Mesothelial cell of epicardium (in vitro differentiated cells): ENCODE measurements at regions not wholly inside any gene's neighbourhood (a gene's known extent, or its start where the extent isn't known, plus 50 kb on each side); places are given as distances from the start of the nearest gene placed in this dataset.

ENCODE experiments used
- DNase-seq, 2 experiments: peaks; one replicate each; pipeline ENCODE4 v3.0.0; 2021; ENCODE audit warnings: low spot score in 2 of 2; ENCODE audit not compliant: unreplicated experiment in 2 of 2
- H3K27ac Mint-ChIP-seq: 2 replicates; pipeline ENCODE4 v1.8.0; 2021; ENCODE audit warnings: mixed read lengths
- H3K27me3 Mint-ChIP-seq: 2 replicates; pipeline ENCODE4 v1.8.0; 2021; ENCODE audit warnings: low read depth, mixed read lengths
- H3K36me3 Mint-ChIP-seq: 2 replicates; pipeline ENCODE4 v1.8.0; 2021; ENCODE audit warnings: mixed read lengths
- H3K4me1 Mint-ChIP-seq: 2 replicates; pipeline ENCODE4 v1.8.0; 2021; ENCODE audit warnings: mixed read lengths
- H3K4me3 Mint-ChIP-seq: 2 replicates; pipeline ENCODE4 v1.8.0; 2021; ENCODE audit warnings: mild to moderate bottlenecking, moderate library complexity, mixed read lengths
- H3K9me3 Mint-ChIP-seq: 2 replicates; pipeline ENCODE4 v1.8.0; 2021; ENCODE audit warnings: mixed read lengths
- TF ChIP-seq, protein P1 (sequence below): fragments of 200-600 bp; sonication (generic); IDR thresholded peaks from one replicate; pipeline ENCODE4 v1.5.0; 2021; ENCODE audit warnings: antibody characterized with exemption; ENCODE audit not compliant: unreplicated experiment

- Mint-ChIP-seq H3K4me3 (no peak overlapping the region), H3K9me3 (no peaks in the 10 kb centered on the region), H3K27ac (no peak overlapping the region), H3K36me3 (no peaks in the 10 kb centered on the region), H3K4me1 (no peaks in the 10 kb centered on the region), H3K27me3 (peaks cover 8% of the 10 kb centered on the region)
- TF ChIP-seq, protein P1, sequence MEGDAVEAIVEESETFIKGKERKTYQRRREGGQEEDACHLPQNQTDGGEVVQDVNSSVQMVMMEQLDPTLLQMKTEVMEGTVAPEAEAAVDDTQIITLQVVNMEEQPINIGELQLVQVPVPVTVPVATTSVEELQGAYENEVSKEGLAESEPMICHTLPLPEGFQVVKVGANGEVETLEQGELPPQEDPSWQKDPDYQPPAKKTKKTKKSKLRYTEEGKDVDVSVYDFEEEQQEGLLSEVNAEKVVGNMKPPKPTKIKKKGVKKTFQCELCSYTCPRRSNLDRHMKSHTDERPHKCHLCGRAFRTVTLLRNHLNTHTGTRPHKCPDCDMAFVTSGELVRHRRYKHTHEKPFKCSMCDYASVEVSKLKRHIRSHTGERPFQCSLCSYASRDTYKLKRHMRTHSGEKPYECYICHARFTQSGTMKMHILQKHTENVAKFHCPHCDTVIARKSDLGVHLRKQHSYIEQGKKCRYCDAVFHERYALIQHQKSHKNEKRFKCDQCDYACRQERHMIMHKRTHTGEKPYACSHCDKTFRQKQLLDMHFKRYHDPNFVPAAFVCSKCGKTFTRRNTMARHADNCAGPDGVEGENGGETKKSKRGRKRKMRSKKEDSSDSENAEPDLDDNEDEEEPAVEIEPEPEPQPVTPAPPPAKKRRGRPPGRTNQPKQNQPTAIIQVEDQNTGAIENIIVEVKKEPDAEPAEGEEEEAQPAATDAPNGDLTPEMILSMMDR: no peak
- DNase-seq: no peak
Measured at GRCh38 chr10:6782378-6782777, 202.3 kb upstream of the PRKCQ start.

DNA sequence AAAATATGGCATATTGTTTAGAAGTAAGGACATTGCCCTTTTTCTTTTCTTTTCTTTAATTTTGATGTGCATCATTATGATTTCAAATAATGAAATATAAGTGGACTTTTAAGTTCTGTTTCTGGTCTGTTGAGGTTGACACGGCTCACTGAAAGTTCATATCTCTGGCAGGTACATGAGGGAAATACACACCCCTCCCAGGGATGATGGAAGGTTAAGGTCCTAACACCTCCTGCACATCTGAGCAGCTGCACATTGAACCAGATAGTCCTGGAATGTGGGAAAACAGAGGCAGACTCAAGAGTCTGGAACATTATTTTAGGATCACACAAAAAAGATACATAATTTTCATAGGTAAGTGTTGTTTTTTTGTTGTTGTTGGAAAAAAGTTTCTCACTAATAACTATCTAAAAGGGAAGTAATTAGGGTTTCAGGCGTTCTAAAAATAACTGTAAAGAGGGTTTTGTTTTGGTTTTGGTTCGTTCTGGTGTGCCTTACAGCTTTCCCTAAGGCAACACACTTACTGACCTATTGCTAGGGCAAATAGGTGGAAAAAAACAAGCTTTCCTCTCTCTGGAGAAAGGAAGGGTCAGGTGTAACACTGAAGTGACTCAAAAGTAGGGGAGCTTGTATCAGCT is 201.2 kb upstream of the PRKCQ start:
- peaks cover 8% of the 10 kb centered on the region for H3K27me3 Mint-ChIP-seq
- TF ChIP-seq, protein P1: no peak
- no peaks in the 10 kb centered on the region for H3K4me1 Mint-ChIP-seq
- H3K36me3 Mint-ChIP-seq: no peaks in the 10 kb centered on the region
- no peak overlapping the region for H3K4me3 Mint-ChIP-seq
- no peak for DNase-seq
- no peaks in the 10 kb centered on the region for H3K9me3 Mint-ChIP-seq
- no peak overlapping the region for H3K27ac Mint-ChIP-seq

DNA sequence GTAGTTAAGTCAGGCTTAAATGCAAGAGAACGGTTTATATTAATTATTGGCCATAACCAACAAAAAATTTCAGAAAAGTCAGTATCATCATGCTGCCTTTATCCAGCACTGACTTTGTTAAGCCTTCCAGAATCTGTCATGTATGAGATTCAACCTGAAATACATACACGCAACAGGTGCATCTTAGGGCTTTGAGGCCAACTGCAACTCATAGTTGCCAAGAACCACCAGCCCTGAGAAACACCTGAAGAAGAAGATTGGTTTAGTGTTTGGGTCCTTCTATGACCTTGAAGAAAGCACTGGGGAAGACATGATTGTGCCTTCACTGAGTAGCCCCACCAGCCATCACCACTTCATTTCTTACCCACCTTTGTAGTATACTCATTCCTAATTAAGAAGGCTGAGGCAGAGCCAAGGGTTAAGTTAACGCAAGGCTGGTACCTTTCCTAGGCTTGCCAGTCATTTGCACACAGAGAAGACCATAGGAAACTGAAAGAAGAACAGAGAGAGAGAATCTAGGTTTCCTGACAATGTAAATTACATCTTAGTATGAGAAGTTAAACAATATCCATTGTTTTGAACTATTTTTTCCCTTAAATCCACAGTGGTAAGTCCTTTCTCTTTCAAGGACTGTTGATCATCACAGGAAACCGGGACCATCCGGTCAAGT is 200.1 kb upstream of the PRKCQ start:
- no peak for DNase-seq
- H3K4me3 Mint-ChIP-seq: no peak overlapping the region
- no peaks in the 10 kb centered on the region for H3K4me1 Mint-ChIP-seq
- TF ChIP-seq, protein P1: no peak
- H3K9me3 Mint-ChIP-seq: no peaks in the 10 kb centered on the region
- no peaks in the 10 kb centered on the region for H3K36me3 Mint-ChIP-seq
- H3K27ac Mint-ChIP-seq: no peak overlapping the region
- peaks cover 8% of the 10 kb centered on the region for H3K27me3 Mint-ChIP-seq

- H3K9me3 Mint-ChIP-seq: no peaks in the 10 kb centered on the region
- no peaks in the 10 kb centered on the region for H3K36me3 Mint-ChIP-seq
- H3K27me3 Mint-ChIP-seq: peaks cover 15% of the 10 kb centered on the region
- H3K27ac Mint-ChIP-seq: no peak overlapping the region
- TF ChIP-seq, protein P1: no peak
- no peak overlapping the region for H3K4me3 Mint-ChIP-seq
- H3K4me1 Mint-ChIP-seq: no peaks in the 10 kb centered on the region
- DNase-seq: no peak
Measured at GRCh38 chr10:6778992-6779701, 199.1 kb upstream of the PRKCQ start.

DNA sequence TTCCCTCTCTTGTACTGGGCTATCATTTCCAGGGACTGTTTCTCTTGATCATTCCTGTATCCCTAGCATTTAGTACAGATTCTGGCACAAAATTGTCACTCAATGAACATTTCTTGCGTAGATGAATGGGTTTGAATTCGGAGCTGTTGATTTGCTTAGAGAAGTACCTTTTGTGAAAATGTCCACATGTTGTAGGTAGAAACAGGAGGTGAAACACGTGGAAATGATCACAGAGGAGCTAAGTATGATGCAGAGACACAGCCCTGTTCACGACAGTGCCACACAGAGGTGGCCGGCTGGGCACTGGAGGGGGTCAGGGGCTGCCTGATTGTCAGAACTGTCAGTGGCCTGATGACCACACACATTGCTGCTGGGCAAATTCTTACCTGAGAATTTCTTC is 196.1 kb upstream of the PRKCQ start:
- DNase-seq: no peak
- no peaks in the 10 kb centered on the region for H3K4me1 Mint-ChIP-seq
- H3K36me3 Mint-ChIP-seq: no peaks in the 10 kb centered on the region
- H3K9me3 Mint-ChIP-seq: no peaks in the 10 kb centered on the region
- peaks cover 15% of the 10 kb centered on the region for H3K27me3 Mint-ChIP-seq
- H3K27ac Mint-ChIP-seq: no peak overlapping the region
- TF ChIP-seq, protein P1: no peak
- no peak overlapping the region for H3K4me3 Mint-ChIP-seq
